ENCODE measurements at regions not wholly inside any gene's neighbourhood (a gene's known extent, or its start where the extent isn't known, plus 50 kb on each side); places are given as distances from the start of the nearest gene placed in this dataset.

GRCh38 chr2:182664212-182664611 lies 51.8 kb upstream of the DNAJC10 start:
- TF ChIP-seq POLR2A (IDR thresholded peaks at IDR 0.05): no peak
- TF ChIP-seq CTCF (IDR thresholded peaks at IDR 0.05): no peak
